KG1 (cell line): ENCODE measurements at regions not wholly inside any gene's neighbourhood (a gene's known extent, or its start where the extent isn't known, plus 50 kb on each side); places are given as distances from the start of the nearest gene placed in this dataset.
"Not testable (repeated sequence)": the region's sequence is repeated elsewhere in the genome, so short reads cannot be mapped to it uniquely, and the experiment has no call there.

ENCODE experiments used
- DNase-seq: peaks from one replicate; lab custom pipeline; 2025; lab: John Stamatoyannopoulos, UW

DNA sequence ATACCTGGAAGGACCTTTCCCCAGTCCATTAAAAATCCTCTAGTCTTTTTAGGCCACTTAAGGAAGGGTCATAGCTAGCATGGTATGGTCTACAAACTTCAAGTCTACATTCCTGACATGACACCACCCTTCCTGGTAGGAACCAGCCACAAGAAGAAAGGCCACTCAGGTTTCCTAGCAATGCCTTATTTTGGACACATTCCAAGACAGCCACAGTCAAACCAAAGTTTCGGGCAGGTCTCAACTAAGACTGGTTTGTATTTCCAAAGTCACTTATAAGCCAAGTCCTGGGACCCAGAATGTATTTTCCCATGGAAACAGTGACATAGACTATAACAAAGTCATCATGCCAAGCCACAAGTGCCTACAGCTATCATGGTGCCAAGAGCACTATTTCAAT is 50.6 kb upstream of the SLC44A3 start:
- no peak for DNase-seq

DNA sequence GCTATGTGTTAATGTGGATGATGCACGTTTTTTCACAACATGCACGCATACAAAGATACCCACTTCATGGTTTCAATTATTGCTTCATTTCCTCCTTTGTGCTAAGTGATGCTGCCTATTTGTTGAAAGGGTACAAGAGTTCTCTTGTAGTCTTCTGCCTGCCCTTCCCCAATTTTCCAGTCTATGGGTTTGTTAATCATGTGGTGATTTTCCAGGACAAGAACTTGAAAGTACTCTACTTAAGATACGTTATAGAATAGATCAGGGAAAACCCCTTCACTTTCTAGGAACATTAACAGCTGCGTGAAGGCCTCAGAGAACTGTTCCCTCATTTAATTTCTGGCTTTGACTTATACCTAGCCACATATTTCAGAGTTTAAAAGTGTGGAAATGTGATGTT is 52.1 kb upstream of the SLC44A3 start:
- no peak for DNase-seq

DNA sequence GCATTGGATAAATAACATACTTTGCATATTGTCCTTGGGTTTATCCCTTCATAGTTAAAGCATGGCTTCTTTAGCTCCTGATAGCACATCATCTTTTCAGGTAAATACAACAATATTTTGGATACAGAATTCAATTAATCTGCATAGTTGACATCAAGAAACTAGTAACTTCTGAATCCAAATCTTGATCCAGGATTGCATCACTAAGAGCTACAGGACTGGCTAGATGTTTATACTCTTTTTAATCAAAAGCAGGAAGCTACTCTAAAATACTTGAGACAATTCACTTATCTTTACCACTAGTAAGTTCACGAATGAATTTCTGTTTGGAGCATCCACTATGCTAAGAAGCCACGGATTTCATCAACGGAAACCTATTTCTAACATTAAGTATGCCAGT is 54.2 kb upstream of the SLC44A3 start:
- DNase-seq: no peak

DNA sequence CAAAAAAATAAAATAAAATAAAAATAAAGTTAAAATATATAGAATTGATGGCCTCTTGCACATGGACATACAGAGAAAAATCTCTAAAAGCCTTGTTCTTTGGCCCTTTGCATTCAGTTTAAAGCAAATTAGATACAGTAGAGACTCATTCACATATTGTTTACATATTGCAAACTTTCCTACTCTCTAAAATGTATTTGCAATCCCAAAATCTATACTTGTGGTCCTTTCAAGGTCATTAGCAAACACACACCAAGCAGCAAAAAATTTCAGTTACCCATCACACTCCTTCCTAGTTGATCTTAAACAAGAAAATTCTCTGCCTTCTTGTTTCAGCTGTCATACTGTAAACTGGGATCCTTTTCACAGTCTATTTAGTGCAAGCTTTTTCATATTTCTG is 61.0 kb upstream of the SLC44A3 start:
- no peak for DNase-seq

DNA sequence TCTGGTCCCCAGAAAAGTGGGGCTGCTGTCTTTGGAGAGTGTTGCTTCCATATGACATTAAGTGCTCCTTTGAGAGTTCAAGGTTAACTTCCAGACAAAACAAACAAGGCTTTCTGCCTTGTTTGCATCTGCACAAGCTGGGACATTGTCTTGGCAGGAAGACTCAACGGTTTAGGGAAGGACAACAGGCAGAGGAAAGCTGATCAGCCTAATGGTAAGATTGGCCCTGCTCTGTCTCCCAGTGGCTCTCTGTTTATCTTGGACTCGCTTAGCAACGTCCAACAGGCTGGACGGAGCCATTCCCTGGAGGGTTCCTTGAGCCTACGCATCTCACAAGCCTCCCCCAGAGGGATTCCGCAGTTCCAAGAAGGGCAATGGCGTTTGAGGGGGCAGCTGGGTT is 62.2 kb upstream of the SLC44A3 start:
- no peak for DNase-seq

DNA sequence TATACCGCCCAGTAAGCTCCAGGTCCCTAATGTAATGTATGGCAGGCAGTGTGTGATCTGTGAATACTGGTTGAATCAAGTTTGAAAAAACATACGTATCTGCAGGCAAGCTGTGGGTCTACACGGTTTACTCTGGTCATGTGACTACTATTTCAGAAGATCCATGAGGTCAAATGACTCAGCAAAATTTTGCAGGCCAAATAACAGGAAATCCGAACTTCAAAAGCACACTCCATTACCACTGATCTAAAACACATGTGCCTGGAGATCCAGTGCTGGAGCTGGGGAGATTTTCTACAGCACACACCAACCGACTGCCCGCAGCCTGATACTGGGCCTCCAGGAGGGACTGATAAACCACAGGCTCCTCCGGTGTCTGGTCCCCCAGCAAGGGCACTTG is 64.5 kb upstream of the SLC44A3 start:
- DNase-seq: no peak

DNA sequence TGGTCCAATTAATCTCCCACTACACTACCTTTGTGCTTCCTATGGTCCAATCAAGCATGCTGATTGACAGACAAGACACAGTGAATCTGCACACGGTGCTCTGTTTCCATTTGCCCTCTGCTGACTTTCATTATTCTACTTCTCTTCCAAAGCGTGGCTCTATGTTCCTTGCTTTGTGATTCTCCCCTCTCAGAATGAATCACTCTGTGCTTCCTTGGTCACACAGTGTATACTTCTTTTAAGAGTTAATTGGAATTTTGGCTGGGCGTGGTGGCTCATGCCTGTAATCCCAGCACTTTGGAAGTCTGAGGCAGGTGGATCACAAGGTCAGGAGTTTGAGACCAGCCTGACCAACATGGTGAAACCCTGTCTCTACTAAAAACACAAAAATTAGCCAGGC is 65.1 kb upstream of the SLC44A3 start:
- not testable (repeated sequence) for DNase-seq

DNA sequence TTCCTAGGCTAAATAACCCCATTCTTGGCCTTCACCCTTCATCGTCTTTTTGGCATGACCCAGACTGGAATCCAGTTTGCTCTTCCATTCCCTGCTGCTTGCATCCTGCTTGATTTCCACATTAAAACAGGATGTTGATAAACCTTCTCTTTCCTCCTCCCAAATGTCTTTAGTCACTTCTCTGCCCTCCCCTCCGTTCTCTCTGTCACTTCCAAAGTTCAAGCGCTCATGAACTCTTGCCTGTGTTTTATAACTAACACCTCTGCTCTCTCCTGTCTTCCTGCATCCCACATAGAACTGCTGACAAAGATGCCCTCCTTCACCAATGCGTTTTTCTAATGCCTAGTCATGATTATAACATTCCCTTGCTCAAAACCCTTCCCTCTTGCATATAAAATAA is 65.6 kb upstream of the SLC44A3 start:
- DNase-seq: no peak

DNA sequence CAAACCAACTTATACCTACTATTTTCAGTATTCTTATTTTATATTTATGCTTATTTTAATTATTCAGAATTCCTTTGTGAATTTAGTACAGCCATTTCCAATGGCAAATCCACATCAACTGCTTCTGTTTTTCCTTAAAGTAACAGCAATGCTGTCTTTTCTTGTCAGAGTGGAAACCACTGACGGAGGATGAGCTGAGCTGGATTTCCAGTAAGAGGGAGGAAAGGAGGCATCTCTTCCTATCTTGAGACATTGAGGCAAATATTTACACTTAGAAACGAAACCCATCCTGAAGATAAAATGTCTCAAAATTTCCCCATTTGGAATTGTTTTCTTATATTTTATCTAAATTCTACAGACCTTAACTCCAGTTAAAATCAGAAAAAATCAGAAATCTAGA is 66.1 kb upstream of the SLC44A3 start:
- no peak for DNase-seq

DNA sequence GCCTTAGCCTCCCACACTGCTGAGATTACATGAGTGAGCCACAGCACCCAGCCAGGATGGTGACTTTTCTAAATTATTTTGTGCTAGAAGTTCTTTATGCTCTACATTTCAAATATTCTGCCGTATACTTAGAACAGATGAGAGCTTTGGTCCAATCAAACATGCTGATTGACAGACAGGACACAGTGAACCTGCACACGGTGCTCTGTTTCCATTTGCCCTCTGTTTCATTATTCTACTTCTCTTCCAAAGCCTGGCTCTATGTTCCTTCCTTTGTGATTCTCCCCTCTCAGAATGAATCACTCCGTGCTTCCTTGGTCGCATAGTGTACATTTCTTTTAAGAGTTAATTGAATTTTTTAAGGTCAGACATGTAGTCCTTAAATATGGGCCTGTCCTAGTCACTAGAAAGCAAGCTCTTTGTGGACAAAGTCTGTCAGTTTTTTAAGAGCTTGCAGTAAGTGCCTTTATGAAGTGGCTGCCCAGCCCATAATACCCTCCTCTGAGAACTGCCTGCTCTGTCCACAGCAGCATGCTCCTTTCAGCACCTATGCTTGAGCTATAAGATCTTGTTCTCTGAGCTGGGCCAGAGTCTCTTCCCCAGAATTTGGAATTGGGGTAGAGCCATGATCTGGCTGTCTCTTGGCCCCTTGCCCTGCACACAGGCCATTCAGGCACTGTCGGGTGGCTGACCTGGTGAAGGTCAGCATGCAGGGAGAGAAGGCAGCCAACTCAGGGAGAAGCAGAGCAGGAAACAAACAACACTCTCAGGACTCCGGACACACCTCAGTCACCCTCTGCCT is 66.8 kb upstream of the SLC44A3 start:
- no peak for DNase-seq

DNA sequence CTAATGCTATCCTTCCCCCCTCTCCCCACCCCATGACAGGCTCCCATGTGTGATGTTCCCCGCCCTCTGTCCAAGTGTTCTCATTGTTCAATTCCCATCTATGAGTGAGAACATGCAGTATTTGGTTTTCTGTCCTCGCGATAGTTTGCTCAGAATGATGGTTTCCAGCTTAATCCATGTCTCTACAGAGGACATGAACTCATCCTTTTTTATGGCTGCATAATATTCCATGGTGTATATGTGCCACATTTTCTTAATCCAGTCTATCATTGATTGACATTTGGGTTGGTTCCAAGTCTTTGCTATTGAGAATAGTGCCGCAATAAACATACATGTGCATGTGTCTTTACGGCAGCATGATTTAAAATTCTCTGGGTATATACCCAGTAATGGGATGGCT is 68.7 kb upstream of the SLC44A3 start:
- not testable (repeated sequence) for DNase-seq

DNA sequence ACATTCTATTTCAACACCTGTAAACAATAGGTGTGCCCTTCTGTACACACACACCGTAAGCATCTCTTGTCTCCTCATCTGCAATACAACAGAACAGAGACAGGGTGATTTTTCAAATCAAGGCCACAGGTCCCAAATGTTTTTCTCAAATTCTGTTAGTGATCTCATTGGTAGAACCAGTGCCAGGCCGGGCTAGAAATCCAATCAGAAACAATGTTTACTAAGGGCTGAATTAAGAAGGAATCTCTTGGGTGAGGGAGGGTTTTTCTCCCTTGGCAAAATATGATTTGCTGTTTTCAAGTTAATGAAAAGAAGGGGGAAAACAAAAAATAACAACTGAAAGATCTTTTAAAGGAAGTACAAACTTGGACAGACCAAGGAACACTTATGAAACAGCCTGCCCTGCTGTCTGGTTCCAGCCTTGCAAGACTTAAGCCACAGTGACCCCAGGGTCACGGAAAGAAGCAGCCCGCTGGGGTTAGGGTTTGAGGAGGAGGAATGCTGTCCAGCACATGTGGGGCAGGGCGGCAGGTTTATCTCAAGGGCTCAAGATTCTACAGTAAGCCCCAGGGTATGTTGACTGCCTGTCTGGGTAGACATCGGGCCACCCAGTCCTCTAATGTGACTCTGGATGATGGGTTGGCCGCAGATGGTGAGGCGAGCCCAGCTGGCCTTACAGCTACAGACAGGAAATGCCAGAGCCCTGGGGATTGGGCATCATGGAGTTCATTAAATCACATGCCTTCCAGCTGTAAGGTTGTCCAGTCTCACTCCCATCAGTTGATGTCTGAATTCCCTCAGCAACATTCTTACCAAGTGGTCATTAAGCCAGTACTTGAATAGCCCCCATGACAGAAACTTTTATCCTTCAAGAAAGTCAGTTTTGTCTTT is 73.3 kb upstream of the SLC44A3 start:
- DNase-seq: no peak

DNA sequence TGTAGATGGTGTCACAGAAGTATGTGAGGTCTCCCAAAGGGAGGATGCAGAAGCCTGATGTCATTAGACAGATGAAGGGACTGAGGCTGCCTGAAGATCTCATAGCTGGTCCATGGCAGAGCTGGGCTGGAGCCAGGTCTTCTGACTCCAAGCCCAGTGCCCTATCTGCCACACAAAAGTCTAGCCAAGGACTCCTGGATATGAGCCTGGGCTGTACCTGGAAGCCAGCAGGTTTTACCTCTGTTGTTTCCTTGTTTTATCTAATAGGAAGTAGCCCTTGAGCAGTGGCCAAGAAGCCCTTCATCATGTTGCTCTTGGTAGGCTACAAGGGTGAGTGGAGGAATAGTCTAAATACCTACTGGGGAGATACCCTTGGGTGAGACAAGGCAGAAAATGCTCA is 74.4 kb upstream of the SLC44A3 start:
- DNase-seq: no peak

DNA sequence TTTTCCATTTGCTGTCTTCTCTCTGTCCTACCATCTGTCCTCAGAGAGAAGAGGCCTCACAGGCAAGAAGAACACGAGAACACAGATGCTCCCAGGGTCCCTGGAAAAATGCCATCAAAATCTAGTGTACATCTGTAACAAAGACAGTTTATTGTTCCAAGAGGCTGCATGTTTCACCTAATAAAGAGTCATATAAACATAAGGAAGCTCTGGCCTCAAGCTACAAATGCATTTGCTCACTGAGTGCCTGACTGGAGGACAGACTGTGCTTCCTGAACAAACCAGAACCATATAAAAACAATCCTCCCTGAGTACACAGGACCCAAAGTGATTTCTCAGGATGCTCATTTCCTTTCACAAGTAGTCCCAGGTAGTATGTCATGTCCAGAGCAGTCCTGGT is 76.3 kb upstream of the SLC44A3 start:
- DNase-seq: no peak

DNA sequence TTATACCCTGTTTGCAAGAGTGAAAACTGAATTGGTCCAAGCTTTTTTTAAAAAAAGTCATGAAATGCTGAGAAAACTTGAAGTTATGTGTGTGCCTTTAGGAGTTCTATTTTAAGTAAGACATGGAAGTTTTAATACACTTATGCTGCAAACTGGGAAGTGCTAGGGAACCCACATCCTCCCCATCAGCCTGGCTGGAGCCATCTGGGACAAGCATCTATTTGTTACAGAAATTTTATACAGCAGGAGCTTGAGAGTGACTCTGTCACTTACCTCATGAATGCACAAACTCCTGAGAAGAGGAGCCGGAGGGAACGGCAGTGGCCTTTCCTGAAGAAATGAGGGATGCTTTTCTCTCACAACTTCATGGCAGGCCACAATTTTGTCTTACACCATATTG is 78.2 kb upstream of the SLC44A3 start:
- no peak for DNase-seq

DNA sequence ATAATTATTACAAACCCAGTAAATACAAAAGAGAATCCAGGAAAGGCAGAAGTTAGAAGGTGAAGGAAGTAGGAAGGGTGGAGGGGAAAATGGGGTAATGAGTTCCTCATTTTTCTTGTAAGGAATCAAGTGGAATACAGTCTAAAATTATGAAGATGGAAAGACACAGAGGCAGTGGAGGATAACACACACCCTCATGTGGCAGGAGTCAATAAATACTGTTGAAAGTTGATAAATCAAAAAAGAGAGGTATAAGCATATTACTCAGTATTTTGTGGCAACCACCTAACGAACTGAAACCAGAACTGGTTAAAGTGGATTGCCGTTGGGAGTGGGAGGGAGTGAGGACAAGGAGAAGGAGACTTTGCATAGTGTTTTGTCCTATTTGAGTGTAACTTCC is 78.6 kb upstream of the SLC44A3 start:
- no peak for DNase-seq

DNA sequence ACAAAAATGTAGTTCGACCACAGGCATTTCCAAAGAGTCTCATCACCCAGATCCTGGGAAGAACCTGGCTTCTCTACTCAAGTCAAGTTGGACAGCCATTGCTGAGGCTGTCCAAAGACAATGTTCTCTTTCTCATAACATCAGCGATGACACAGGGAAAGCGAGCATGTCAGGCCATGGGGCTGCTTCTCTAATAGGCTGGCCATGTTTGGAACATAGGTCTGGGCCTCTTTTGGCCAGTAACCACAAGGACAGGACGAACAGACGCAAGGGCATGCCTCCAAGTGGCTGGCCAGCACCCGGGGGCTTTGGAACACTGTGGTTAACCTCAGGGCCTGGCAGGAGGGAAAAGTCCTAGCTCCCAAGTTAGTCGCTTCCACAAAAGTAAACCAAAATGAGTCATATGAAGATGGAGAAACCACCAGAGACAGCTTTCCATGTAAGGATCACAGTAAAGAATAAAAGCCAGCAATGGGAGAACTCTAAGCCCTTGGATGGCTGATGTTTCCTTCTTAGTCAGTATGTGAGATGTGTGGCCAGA is 80.6 kb upstream of the SLC44A3 start:
- DNase-seq: no peak

DNA sequence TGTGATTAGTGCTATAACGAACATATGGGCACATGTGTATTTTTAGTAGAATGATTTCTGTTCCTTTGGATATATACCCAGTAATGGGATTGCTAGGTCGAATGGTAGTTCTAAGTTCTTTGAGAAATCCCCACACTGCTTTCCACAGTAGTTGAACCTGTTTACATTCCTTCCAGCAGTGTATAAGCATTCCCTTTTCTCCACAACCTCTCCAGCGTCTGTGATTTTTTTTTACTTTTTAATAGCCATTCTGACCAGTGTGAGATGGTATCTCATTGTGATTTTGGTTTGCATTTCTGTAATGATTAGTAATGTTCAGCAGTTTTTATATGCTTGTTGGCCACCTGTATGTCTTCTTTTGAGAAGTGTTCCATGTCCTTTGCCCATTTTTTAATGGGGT is 81.8 kb upstream of the SLC44A3 start:
- DNase-seq: no peak

DNA sequence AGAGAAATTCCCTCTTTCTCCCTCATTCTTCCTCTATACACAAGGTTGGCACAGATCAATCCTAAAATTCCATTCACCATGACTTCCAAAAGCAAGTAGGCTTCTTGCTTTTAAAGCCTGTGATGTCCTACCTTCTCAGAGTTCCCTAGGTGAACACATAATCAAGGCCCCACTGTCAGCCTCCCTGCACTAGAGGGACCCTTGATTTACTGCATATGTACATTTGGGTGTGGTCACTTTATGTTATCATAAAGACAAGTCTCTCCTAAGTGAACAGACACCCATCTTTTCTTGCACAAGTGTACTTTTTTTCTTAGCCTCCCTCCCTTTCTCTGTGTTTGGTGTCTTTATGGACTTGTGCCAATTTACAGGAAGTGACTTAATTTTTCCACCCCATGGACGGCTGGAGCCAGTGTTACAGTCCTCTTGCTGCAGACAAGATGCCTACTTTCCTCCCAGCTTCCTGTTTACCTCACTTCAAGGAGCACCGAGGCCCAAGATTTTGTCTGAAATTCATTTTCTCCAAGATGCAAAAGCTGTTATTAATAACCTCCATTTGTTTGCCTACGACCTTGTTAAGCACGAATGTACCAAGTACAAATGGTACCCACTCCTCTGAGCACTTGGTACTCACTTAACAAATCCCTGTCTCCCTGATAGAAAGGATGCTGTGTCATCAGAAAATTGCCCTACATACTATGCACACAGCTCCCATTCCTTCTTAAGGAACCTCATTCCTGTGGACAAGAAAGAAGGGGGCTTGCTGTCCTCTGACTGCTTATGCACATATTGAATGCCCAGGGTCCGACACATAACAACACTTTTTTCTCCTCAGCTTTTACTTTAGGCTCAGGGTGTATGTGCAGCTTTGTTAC is 82.8 kb upstream of the SLC44A3 start:
- DNase-seq: no peak

DNA sequence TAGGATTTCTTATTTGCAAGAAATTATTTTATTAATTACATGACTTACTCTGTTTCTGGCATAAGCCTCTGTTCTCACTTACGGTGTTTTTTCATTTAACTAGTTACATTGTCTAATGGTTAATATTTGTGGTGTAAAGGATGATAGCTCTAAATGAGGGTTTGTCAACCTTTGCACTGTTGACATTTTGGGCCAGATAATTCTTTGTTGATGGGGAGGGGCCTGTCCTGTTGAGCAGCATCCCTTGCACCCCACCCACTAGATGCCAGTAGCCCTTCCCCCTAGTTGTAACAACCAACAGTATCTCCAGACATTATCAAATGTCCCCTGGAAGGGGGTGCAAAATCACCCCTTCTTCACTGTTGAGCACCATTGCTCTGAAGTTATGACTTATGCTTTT is 83.6 kb upstream of the SLC44A3 start:
- no peak for DNase-seq

DNA sequence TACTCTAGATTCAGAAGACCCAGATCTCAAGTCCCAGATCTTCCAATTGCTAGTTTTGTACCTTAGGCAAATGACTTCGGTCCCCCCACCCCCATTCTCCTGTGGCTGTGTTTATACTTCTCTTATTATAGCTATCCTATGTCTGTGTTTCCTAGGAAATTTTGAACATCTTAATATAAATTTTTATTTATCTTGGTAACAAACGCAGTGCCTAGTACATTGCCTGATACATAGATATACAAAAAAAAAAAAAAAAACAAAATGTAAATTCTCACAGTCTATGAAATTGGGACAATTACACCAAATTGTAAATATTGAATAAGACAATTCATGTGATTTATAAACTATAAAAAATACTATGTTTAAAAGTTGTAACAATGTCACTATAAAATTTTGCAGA is 84.1 kb upstream of the SLC44A3 start:
- no peak for DNase-seq
